ENCODE measurements at regions not wholly inside any gene's neighbourhood (a gene's known extent, or its start where the extent isn't known, plus 50 kb on each side); places are given as distances from the start of the nearest gene placed in this dataset.

- no TSS peak for BruUV-seq (replicated peaks)
- CTCF ChIA-PET: no interaction called here
- intact Hi-C loops (cut with micrococcal nuclease; ENCODE audit: unreplicated experiment): no loop called here
Observed at GRCh38 chr3:28172748-28173147, 68.7 kb upstream of the CMC1 start.

GRCh38 chr3:28173836-28174235, 67.6 kb upstream of the CMC1 start:
- H3K27ac ChIP-seq (ENCODE audit: low read depth, low read length, poor library complexity, severe bottlenecking): no peak overlapping the region
- no peaks in the 10 kb centered on the region for H3K9me3 ChIP-seq (ENCODE audit: low read depth, low read length, poor library complexity, severe bottlenecking)
- DNase-seq (ENCODE audit: low spot score): no peak
- BruUV-seq (replicated peaks): no TSS peak
- H3K4me1 ChIP-seq (ENCODE audit: insufficient read depth, low read length, poor library complexity, severe bottlenecking): no peaks in the 10 kb centered on the region
- no peak overlapping the region for H3K4me3 ChIP-seq (ENCODE audit: low read depth, low read length, poor library complexity, severe bottlenecking)
- CTCF ChIA-PET: no interaction called here
- TF ChIP-seq CTCF (conservative IDR thresholded peaks at IDR 0.05; ENCODE audit: low read depth, low read length) (no peak), EZH2 (IDR thresholded peaks at IDR 0.05; ENCODE audit: borderline replicate concordance, low read depth, low read length, poor library complexity, severe bottlenecking) (no peak)
- H3K36me3 ChIP-seq (ENCODE audit: insufficient read depth, low read length, poor library complexity, severe bottlenecking): no peaks in the 10 kb centered on the region
- intact Hi-C loops (cut with micrococcal nuclease; ENCODE audit: unreplicated experiment): no loop called here
- POLR2A ChIA-PET (ENCODE audit: low non-redundant PET): no interaction called here
- H3K27me3 ChIP-seq (replicated peaks; ENCODE audit: insufficient read depth, low read depth, low read length, poor library complexity): peaks cover 4% of the 10 kb centered on the region

More at GRCh38 chr3:28172748-28173147, 68.7 kb upstream of the CMC1 start:
- no peak for DNase-seq (ENCODE audit: low spot score)
- Histone ChIP-seq H3K4me1 (ENCODE audit: insufficient read depth, low read length, poor library complexity, severe bottlenecking) (no peaks in the 10 kb centered on the region), H3K9me3 (ENCODE audit: low read depth, low read length, poor library complexity, severe bottlenecking) (no peaks in the 10 kb centered on the region), H3K36me3 (ENCODE audit: insufficient read depth, low read length, poor library complexity, severe bottlenecking) (no peaks in the 10 kb centered on the region), H3K27me3 (replicated peaks; ENCODE audit: insufficient read depth, low read depth, low read length, poor library complexity) (peaks cover 4% of the 10 kb centered on the region), H3K4me3 (ENCODE audit: low read depth, low read length, poor library complexity, severe bottlenecking) (no peak overlapping the region), H3K27ac (ENCODE audit: low read depth, low read length, poor library complexity, severe bottlenecking) (no peak overlapping the region)
- POLR2A ChIA-PET (ENCODE audit: low non-redundant PET): no interaction called here
- no peak for TF ChIP-seq CTCF (conservative IDR thresholded peaks at IDR 0.05; ENCODE audit: low read depth, low read length)
- TF ChIP-seq EZH2 (IDR thresholded peaks at IDR 0.05; ENCODE audit: borderline replicate concordance, low read depth, low read length, poor library complexity, severe bottlenecking): no peak

GRCh38 chr3:28186748-28187147, 54.7 kb upstream of the CMC1 start:
- Histone ChIP-seq H3K27me3 (replicated peaks; ENCODE audit: insufficient read depth, low read depth, low read length, poor library complexity) (no peaks in the 10 kb centered on the region), H3K36me3 (ENCODE audit: insufficient read depth, low read length, poor library complexity, severe bottlenecking) (no peaks in the 10 kb centered on the region), H3K4me3 (ENCODE audit: low read depth, low read length, poor library complexity, severe bottlenecking) (no peak overlapping the region), H3K27ac (ENCODE audit: low read depth, low read length, poor library complexity, severe bottlenecking) (no peak overlapping the region), H3K4me1 (ENCODE audit: insufficient read depth, low read length, poor library complexity, severe bottlenecking) (no peaks in the 10 kb centered on the region), H3K9me3 (ENCODE audit: low read depth, low read length, poor library complexity, severe bottlenecking) (no peaks in the 10 kb centered on the region)
- no peak for DNase-seq (ENCODE audit: low spot score)
- intact Hi-C loops (cut with micrococcal nuclease; ENCODE audit: unreplicated experiment): no loop called here
- BruUV-seq (replicated peaks): no TSS peak
- ChIA-PET CTCF (no interaction called here), POLR2A (ENCODE audit: low non-redundant PET) (no interaction called here)
- TF ChIP-seq EZH2 (IDR thresholded peaks at IDR 0.05; ENCODE audit: borderline replicate concordance, low read depth, low read length, poor library complexity, severe bottlenecking) (no peak), CTCF (conservative IDR thresholded peaks at IDR 0.05; ENCODE audit: low read depth, low read length) (no peak)
